GM19395 (cell line): ENCODE measurements at regions not wholly inside any gene's neighbourhood (a gene's known extent, or its start where the extent isn't known, plus 50 kb on each side); places are given as distances from the start of the nearest gene placed in this dataset.

Source experiments
- ATAC-seq: cut with Tn5 transposase; IDR thresholded peaks from one replicate; pipeline ENCODE4 v1.9.1; 2021; ENCODE audit warnings: mild to moderate bottlenecking, moderate library complexity; ENCODE audit not compliant: unreplicated experiment

GRCh38 chr18:54767098-54767497, 61.2 kb upstream of the RAB27B start:
- ATAC-seq = no peak

GRCh38 chr18:54769526-54770464, 58.5 kb upstream of the RAB27B start:
- ATAC-seq = no peak

- no peak for ATAC-seq
Observed at GRCh38 chr18:54772056-54772455, 56.2 kb upstream of the RAB27B start.

- no peak for ATAC-seq
Observed at GRCh38 chr18:54774423-54774822, 53.9 kb upstream of the RAB27B start.

GRCh38 chr18:54774981-54775665, 53.2 kb upstream of the RAB27B start:
- no peak for ATAC-seq

- ATAC-seq = no peak
Observed at GRCh38 chr18:54775686-54776085, 52.6 kb upstream of the RAB27B start.

GRCh38 chr18:54776282-54776977, 51.8 kb upstream of the RAB27B start:
- ATAC-seq = peak; percentile 74

- peak; percentile 64 for ATAC-seq
Observed at GRCh38 chr18:54777118-54777791, 51.0 kb upstream of the RAB27B start.

GRCh38 chr18:54777989-54778388, 50.3 kb upstream of the RAB27B start:
- no peak for ATAC-seq
